H54 (cell line): ENCODE measurements at regions not wholly inside any gene's neighbourhood (a gene's known extent, or its start where the extent isn't known, plus 50 kb on each side); places are given as distances from the start of the nearest gene placed in this dataset.

Experiments used
- DNase-seq: peaks from one replicate; pipeline ENCODE4 v3.0.0; 2011; ENCODE audit warnings: low spot score, mixed read lengths; ENCODE audit not compliant: insufficient read length
- FAIRE-seq: peaks from 3 replicates; lab custom pipeline; 2011; peaks lifted over from hg19 to GRCh38; lab: Jason Lieb, UNC
- POLR2A ChIP-seq: IDR thresholded peaks from 2 replicates; pipeline ENCODE4 v1.6.1; 2011; ENCODE audit warnings: low read depth, mild to moderate bottlenecking, low read length

DNA sequence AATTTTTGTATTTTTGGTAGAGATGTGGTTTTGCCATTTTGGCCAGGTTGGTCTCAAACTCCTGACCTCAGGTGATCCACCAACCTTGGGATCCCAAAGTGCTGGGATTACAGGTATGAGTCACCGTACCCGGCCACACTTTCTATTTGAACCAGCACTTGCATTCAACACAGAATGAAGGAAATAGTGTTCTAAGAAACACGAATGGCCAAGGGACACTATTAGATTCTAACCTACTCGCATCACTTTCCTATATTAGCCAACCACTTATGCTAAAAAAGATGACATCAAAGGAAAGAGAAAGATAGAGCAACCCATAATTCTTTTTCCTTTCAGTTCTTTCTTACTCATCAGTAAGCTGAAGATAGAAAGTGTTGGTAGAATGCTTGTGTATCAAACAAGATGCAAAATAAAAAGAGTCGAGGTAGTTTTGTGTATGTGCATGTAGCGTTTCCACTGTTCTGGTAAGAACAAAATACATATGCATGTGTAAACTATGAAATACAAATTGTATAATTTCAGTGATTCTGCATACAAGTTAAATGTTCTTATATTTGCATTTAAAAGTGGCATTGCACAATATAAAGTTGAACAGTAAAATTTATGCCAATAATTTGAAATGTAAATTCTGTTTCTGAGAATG is 247.6 kb downstream of the CDCA7 start:
- FAIRE-seq: no peak
- DNase-seq: no peak
- TF ChIP-seq POLR2A: no peak

DNA sequence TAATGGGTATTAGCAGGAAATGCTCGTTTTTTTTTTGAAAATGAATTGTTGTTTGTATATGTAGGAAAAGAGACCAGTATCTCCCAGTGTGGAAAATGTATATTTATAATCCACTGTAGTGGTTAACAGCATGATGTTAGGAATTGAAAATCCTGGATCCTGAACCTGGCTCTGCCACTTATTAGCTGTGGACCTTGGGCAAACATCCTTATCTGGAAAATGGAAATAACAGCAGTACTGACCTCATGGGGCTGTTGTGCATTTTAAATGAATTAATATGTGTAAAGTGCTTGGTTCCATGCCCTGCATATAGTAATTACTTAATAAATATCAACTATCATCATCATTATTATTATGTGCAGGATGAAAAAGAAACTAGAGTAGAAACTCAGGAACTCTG is 251.3 kb downstream of the CDCA7 start:
- TF ChIP-seq POLR2A: no peak
- DNase-seq (no peak), FAIRE-seq (no peak)

DNA sequence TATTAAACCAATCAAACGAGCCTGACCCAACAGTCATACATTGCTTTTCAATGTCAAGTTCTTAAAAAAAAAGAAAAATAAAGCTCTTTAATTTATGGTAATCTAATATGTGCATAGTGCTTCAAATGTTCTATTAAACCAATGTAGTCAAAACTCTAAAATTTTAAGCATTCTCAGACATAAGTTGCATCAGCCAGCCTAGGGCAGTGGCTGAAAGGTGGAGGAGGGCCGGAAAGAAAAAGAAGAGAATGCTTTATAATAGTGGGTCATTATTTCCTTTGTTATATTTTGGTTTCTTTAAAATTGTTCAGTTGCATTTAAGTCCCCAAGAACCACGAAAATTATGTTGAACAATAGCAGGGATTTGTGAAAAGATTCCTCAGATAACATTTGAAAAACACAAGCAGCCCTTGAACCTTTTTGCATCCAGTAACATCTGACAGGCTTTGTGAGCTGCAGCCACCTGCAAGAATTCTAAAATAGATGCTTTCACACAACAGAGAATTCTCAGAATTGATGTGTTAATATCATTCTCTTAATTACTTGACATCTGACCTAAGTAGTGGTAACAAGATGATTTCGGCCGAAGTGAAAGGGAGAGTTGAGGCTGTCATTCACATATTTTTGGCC is 252.1 kb downstream of the CDCA7 start:
- FAIRE-seq (no peak), DNase-seq (no peak)
- TF ChIP-seq POLR2A: no peak

DNA sequence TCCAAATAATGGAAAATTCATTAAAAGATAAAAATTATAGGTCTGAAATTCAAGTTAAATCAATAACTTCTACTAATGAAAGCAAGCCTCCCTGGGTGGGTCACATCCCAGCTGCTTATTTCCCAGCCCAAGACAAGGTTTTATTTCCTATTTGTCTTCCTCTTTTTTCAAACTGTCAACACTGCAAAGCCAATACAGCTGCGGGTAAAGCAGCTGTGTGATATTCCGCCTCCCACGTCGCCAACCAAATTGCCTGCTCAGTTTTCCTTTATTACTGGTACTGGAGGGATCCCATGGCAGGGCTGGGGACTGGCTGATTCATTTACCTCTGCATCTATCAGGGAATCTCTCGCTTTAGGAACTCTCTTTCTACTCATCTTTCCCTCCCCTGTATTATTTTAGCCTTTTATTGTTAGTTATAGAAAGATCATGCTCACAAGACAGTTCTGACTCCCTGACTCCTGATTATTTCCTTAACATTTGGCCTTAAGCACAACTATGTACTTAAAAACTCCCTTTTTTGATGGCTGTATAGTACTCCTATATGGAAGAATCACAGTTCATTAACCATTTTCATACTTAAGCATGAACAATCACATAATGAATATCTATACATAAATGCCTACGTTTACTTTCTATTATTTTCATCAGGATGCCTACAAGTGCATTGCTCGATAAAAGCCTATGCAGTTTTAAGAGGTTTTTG is 253.1 kb downstream of the CDCA7 start:
- TF ChIP-seq POLR2A: no peak
- FAIRE-seq: no peak
- no peak for DNase-seq

DNA sequence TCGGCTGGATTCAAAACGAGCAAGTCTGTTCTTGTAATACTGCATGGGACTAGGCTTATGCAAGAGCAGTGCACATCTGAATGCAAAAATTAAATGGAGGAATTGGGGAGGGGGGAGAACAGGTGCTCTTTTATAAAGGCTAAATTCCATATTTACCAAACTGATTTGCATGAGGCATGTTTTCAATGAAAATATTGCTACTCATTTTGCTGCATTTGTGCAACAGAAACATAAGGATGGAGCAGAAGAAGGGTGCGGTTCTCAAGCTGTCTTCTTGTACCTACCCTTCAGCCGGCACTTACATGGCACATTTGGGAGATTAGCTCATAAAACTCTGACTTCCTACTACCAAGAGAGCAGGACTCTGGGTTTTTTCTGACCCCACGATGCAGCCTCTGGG is 256.4 kb downstream of the CDCA7 start:
- no peak for DNase-seq
- FAIRE-seq: no peak
- no peak for TF ChIP-seq POLR2A

GRCh38 chr2:173612354-173612753 is 257.7 kb downstream of the CDCA7 start:
- TF ChIP-seq POLR2A: no peak
- FAIRE-seq: no peak
- no peak for DNase-seq

GRCh38 chr2:173613386-173613785 is 258.7 kb downstream of the CDCA7 start:
- no peak for FAIRE-seq
- TF ChIP-seq POLR2A: no peak
- DNase-seq: no peak

DNA sequence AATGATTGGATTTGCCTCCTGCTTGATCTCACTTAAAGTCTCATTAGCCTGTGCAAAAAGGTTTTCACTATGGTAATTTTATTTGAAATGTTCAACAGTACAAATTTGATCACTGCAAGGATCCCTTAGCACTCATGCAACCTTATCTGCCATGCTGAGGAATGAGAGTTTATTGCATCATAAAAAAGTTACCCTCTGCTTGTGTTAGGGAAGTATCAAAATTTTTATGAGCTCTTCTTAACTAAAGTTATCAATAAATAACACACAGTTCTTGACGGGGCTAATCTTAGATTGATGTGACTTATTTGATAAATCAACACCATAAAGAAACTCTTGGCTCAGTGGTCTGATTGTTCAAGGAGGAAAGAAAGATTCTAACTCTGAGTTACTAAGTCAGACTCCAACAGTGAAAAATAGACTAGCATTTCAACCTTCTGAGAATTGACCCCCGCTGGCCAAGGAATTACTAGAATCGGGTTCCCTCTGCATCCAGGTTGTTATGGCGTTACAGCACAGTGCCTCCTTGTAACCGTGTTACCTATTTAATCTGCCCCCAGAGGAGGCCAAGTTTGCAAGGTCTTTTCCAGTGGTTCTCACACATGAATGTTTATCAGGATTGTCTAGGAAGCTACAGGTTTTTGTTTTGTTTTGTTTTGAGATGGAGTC is 259.7 kb downstream of the CDCA7 start:
- FAIRE-seq (no peak), DNase-seq (no peak)
- TF ChIP-seq POLR2A: no peak

GRCh38 chr2:173623438-173624319 is 269.0 kb downstream of the CDCA7 start:
- no peak for TF ChIP-seq POLR2A
- FAIRE-seq (no peak), DNase-seq (no peak)

- FAIRE-seq: no peak
- DNase-seq: no peak
- TF ChIP-seq POLR2A: no peak
Observed at GRCh38 chr2:173625315-173625714, 270.6 kb downstream of the CDCA7 start.

GRCh38 chr2:173629076-173629475 is 274.4 kb downstream of the CDCA7 start:
- TF ChIP-seq POLR2A: no peak
- no peak for DNase-seq
- no peak for FAIRE-seq

GRCh38 chr2:173630425-173631126 is 275.9 kb downstream of the CDCA7 start:
- no peak for TF ChIP-seq POLR2A
- no peak for FAIRE-seq
- DNase-seq: no peak

DNA sequence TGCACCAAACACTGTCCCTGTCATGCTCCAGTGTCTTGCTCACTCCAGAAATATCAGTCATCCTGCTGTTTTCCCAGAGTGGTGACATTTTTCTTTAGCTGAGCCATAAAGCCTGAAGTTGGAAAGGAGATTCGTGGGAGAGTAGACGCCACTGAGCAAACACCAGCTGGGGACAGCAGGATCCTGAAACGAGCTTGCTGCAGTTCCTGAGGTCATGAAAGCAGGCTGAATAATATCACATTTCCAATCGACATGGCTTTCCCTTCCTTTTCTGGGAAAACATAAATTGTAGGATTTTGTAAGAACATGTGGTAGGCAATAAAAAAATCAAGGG is 276.4 kb downstream of the CDCA7 start:
- FAIRE-seq (no peak), DNase-seq (no peak)
- TF ChIP-seq POLR2A: no peak

DNA sequence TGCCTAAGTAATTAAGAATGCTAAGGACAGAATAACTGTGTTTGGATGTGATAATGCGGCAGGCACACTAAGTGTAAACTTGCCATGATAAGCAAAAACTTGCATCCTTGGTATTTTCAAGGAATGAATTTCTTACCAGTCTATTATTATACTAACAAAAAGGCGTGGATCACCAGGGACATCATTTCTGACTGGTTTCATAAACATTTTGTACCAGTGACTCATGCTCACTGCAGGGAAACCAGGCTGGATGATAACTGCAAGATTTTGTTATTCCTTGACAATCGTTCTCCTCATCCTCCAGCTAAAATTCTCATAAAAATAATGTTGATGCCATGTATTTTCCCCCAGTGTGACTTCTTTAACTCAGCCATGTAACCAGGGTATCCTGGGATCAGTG is 289.5 kb downstream of the CDCA7 start:
- DNase-seq: peak; percentile 20
- TF ChIP-seq POLR2A: no peak
- FAIRE-seq: peak; percentile 94
